Transverse colon (tissue), 4 donors: ENCODE measurements at regions not wholly inside any gene's neighbourhood (a gene's known extent, or its start where the extent isn't known, plus 50 kb on each side); places are given as distances from the start of the nearest gene placed in this dataset.
A peak's percentile ranks its signal among the peaks of the same experiment; 100 is the strongest.

Experiments used
- DNase-seq: peaks from one replicate; pipeline ENCODE4 v3.0.0-alpha.2; 2019
- H3K27ac ChIP-seq, 4 donors: fragments of 200-600 bp; sonication (generic); 2 replicates each; pipeline ENCODE4 v1.5.1; 2016 to 2018; ENCODE audit warnings: inconsistent platforms in 4 of 4
- H3K27me3 ChIP-seq: fragments of 200-600 bp; sonication (generic); 2 replicates; pipeline ENCODE4 v1.5.1; 2017; ENCODE audit warnings: inconsistent platforms
- H3K36me3 ChIP-seq, 4 donors: fragments of 200-600 bp; sonication (generic); 2 replicates each; pipeline ENCODE4 v1.5.1; 2017 to 2019; ENCODE audit warnings: inconsistent platforms in 4 of 4
- H3K4me1 ChIP-seq, 4 donors: fragments of 200-600 bp; sonication (generic); 2 replicates each; pipeline ENCODE4 v1.5.1; 2017 to 2020; ENCODE audit warnings: inconsistent platforms in 4 of 4
- H3K4me3 ChIP-seq, 4 donors: fragments of 200-600 bp; sonication (generic); 1 replicate in 1 of 4; 2 replicates in 3 of 4; pipeline versions ENCODE4 v1.5.1 to v1.6.1; 2017 to 2019; ENCODE audit warnings: inconsistent platforms in 4 of 4
- H3K9me3 ChIP-seq, 2 donors: fragments of 200-600 bp; sonication (generic); 2 replicates each; pipeline ENCODE4 v1.5.1; 2017 to 2019; ENCODE audit warnings: inconsistent platforms in 2 of 2
- CTCF ChIP-seq, 5 experiments: fragments of 200-600 bp in 3 of 5; fragments of 450-650 bp in 2 of 5; sonication (generic) in 3 of 5; IDR thresholded peaks; 1 replicate in 2 of 5; 2 replicates in 3 of 5; pipeline ENCODE4 v1.5.1; 2016 to 2017; ENCODE audit warnings: antibody characterized with exemption in 5 of 5, inconsistent platforms in 3 of 5, mild to moderate bottlenecking in 2 of 5, moderate library complexity in 1 of 5
- EP300 ChIP-seq: sonication (generic); formaldehyde crosslinking; IDR thresholded peaks from one replicate; pipeline ENCODE4 v1.6.1; 2017; ENCODE audit warnings: antibody characterized with exemption, low read depth
- POLR2A ChIP-seq: fragments of 450-650 bp; IDR thresholded peaks from one replicate; pipeline ENCODE4 v1.6.1; 2016; ENCODE audit warnings: antibody characterized with exemption, mild to moderate bottlenecking, moderate library complexity
- POLR2AphosphoS5 ChIP-seq, 3 donors: sonication (generic); formaldehyde crosslinking; IDR thresholded peaks; one replicate each; pipeline ENCODE4 v1.6.1; 2016; ENCODE audit warnings: antibody characterized with exemption in 3 of 3
- WGBS, 2 donors: methylation state at CpG; one replicate each; pipeline ENCODE4 v1.1.5; 2018; ENCODE audit warnings: low coverage in 1 of 2; 5-methylcytosine and 5-hydroxymethylcytosine counted together
- in situ Hi-C, 4 donors: fragments of 200-750 bp; cut with MboI; loops; one replicate each; pipeline versions ENCODE4 v1.15.0 to v1.15.1; 2017; ENCODE audit warnings: low sequenced_read_pairs in 3 of 4, low pct_ligation_motif_present in 1 of 4, low pct_unique_long_range_greater_than_20kb in 1 of 4
- intact Hi-C: fragments of 100-400 bp; cut with DNase I; formaldehyde crosslinking; loops from one replicate; pipeline ENCODE4 v1.15.1; 2023; ENCODE audit warnings: low total_unique reads

- peak in 1 of 3 donors; percentile 27 for TF ChIP-seq POLR2AphosphoS5 (IDR thresholded peaks at IDR 0.05)
- TF ChIP-seq POLR2A, result no peak
- Histone ChIP-seq H3K4me3 (no peak overlapping the region), H3K9me3 (no peaks in the 10 kb centered on the region), H3K36me3 (no peaks in the 10 kb centered on the region), H3K27ac (peak overlapping the region in 1 of 4 donors; percentile 17), H3K27me3 (no peaks in the 10 kb centered on the region), H3K4me1 (peaks cover 0 to 2% (median 0%) of the 10 kb centered on the region in 4 donors)
- DNase-seq, result peak; percentile 67
- WGBS, 2 donors, result 46 to 70% methylated on average over 3 to 7 of the region's 9 CpGs
- in situ Hi-C loops (no loop called here), intact Hi-C loops (no loop called here)
These were observed 199.4 kb downstream of the ESM1 start for GRCh38 chr5:54785729-54786591.

- Histone ChIP-seq H3K27me3 (no peaks in the 10 kb centered on the region), H3K4me1 (no peaks in the 10 kb centered on the region), H3K27ac (no peak overlapping the region), H3K36me3 (no peaks in the 10 kb centered on the region), H3K9me3 (no peaks in the 10 kb centered on the region), H3K4me3 (no peak overlapping the region)
- in situ Hi-C loops, result no loop called here
- intact Hi-C loops, result no loop called here
- no peak for TF ChIP-seq POLR2AphosphoS5 (IDR thresholded peaks at IDR 0.05)
- TF ChIP-seq POLR2A, result no peak
- no peak for TF ChIP-seq CTCF (IDR thresholded peaks at IDR 0.05)
- no peak for TF ChIP-seq EP300
- 75 to 82% methylated on average over 1 to 2 of the region's 2 CpGs for WGBS, 2 donors
- DNase-seq, result no peak
These were observed 206.6 kb downstream of the ESM1 start for GRCh38 chr5:54778783-54779182.

DNA sequence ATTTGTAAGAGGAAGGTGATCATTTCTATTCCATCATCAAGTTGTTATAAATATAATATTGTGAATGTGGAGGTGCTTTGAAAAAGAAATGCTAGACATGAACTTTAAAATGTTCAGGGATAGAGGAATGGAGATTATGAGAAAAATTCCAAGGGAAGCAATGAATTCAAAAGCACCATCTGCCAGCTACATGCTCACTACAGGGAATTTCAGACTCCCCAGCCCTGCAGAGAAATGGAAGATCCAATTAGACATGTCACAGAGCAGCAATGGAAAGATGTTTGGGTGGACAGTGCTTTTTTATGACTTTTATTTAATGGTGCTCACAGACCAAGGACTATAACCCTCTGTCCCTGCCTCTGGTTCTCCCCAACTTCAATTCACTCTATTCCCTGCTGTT lies 209.7 kb downstream of the ESM1 start:
- no peak for DNase-seq
- Histone ChIP-seq H3K36me3 (no peaks in the 10 kb centered on the region), H3K4me3 (no peak overlapping the region), H3K27me3 (no peaks in the 10 kb centered on the region), H3K9me3 (no peaks in the 10 kb centered on the region), H3K27ac (no peak overlapping the region), H3K4me1 (no peaks in the 10 kb centered on the region)
- in situ Hi-C loops, result no loop called here
- intact Hi-C loops, result no loop called here
- TF ChIP-seq POLR2AphosphoS5 (IDR thresholded peaks at IDR 0.05) (no peak), POLR2A (no peak), EP300 (no peak), CTCF (IDR thresholded peaks at IDR 0.05) (no peak)

DNA sequence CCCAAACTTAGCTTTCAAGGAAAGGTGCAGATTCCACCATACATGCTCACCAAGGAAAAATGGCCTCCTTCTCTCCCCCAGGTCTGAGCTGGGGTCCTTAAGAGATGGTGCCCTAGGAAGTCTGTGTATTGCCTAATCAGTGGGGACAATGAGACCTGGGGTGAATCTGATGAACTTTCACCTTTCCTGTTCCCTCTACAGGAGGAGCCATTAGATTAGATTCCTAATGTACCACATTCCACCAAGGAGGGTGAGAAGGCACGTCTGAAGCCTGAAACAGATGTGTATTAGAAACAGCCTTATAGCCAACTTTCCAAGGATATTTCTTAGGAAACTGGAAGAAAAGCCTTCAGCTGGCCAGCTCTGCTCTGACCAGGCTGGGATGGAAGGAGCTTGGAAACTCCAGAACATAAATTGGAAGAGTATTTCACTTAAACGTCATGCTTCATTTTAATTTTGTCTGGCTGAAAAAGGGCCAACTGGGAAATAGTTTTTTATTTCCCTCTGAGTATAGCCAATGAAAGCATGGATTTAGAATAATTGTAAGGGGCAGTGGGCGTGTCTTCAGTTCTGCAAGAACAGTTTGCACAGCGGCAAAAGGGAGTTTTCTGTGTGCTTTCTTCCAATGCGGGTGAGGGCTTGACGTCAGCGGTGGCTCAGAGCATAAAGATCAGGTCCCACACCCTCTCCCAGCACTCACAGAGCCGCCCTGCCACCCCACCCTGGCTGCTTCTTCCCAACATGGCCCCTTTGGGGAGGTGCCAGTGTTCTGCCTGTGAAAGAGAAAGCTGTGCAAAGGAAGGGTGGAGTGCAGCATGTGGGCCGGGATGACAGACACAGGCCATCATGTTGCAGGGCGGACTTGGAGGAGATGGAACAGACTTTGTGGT lies 210.9 kb downstream of the ESM1 start:
- no peak overlapping the region for H3K27ac ChIP-seq
- no peaks in the 10 kb centered on the region for H3K9me3 ChIP-seq
- TF ChIP-seq POLR2A (no peak), POLR2AphosphoS5 (IDR thresholded peaks at IDR 0.05) (no peak), CTCF (IDR thresholded peaks at IDR 0.05) (no peak), EP300 (no peak)
- H3K27me3 ChIP-seq, result no peaks in the 10 kb centered on the region
- no peaks in the 10 kb centered on the region for H3K4me1 ChIP-seq
- intact Hi-C loops (loop anchor here (5.0 kb wide), 1 partner anchor 1138 kb away; no protein-coding TSS in a partner anchor), in situ Hi-C loops (no loop called here)
- 46 to 55% methylated on average over 7 to 10 of the region's 10 CpGs for WGBS, 2 donors
- no peak overlapping the region for H3K4me3 ChIP-seq
- H3K36me3 ChIP-seq, result no peaks in the 10 kb centered on the region
- DNase-seq, result peak; percentile 30
